GM13976 (cell line): ENCODE measurements at regions not wholly inside any gene's neighbourhood (a gene's known extent, or its start where the extent isn't known, plus 50 kb on each side); places are given as distances from the start of the nearest gene placed in this dataset.

Experiments
- DNase-seq: peaks from one replicate; pipeline ENCODE4 v3.0.0; 2012; ENCODE audit warnings: low spot score
- CTCF ChIP-seq: IDR thresholded peaks from 2 replicates; pipeline ENCODE4 v1.5.1; 2012; ENCODE audit warnings: borderline replicate concordance, mild to moderate bottlenecking; ENCODE audit not compliant: insufficient read depth; ENCODE audit errors: extremely low read depth, missing control alignments, control extremely low read depth
- in situ Hi-C: fragments of 300-500 bp; cut with MboI; formaldehyde crosslinking; loops from one replicate; pipeline ENCODE4 v1.12.0; 2022; ENCODE audit warnings: low sequenced_read_pairs, mixed read lengths, inconsistent platforms; ENCODE audit not compliant: unreplicated experiment

DNA sequence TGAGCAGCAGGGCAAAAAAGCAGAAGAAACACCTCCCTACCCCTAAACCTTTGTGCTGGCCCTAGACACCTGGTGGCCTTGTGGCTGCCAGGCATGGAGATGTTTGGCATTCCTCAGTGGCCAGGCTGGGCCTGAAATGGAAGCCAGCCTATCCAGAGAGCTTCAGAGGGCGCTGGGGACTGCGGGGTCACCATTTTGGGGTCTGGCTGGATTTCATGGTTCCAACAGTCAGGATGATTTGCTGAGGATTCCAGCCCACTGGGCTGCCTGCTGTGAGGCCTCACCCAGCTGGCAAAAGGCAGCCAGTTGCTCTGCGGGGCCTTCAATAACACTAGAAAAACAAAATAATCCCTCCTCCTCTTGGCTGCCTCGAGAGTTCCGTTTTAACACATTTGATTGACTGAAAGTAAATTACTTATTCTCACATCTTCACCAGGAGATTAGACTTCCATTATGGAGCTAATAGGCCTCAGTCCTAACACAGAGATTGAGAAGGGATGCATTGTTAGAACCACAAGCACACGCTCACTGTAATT, 154.1 kb downstream of the EN1 start:
- TF ChIP-seq CTCF = no peak
- in situ Hi-C loops = no loop called here
- no peak for DNase-seq

GRCh38 chr2:118689874-118690273, 157.6 kb downstream of the EN1 start:
- TF ChIP-seq CTCF = no peak
- DNase-seq = no peak
- in situ Hi-C loops = no loop called here

DNA sequence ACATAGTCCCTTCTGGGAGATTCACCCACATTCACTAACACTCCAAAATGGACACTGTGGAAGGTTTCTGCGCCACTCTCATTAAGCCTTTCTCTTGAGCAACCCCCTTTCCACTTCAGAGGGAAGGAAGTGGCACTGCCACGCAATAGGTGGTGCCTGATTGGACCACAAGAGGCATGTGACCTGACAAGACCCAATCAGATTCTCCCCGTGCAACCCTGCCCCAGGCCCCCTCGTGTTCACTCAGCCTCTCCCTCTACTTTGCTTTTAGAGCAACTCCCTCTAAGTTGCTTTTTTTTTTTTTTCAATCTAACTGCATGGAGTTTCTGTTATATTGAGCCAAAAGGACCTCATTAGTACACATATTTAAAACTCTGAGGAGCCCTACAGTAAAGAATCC, 158.0 kb downstream of the EN1 start:
- no peak for TF ChIP-seq CTCF
- in situ Hi-C loops = no loop called here
- DNase-seq = no peak

GRCh38 chr2:118689033-118689432, 158.4 kb downstream of the EN1 start:
- DNase-seq = no peak
- TF ChIP-seq CTCF = no peak
- in situ Hi-C loops = no loop called here

DNA sequence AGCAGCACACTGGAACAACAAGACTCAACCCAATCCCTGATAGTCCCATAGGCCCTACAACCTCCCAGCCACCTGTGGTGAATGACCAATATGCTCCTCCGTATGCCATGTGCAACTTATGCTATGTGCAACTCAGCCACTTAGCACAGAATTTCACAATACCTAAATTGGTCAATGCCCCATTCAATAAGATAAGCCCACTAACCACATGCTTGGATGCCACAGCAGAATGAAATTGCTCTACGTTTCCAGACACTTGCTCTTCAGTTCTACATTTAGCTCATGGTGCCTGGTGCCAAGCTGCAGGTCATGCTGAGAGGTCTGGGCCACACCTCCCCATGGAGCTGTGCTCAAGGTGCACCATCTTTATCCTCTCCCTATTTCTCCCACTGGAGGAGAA, 159.8 kb downstream of the EN1 start:
- in situ Hi-C loops = no loop called here
- no peak for TF ChIP-seq CTCF
- no peak for DNase-seq

DNA sequence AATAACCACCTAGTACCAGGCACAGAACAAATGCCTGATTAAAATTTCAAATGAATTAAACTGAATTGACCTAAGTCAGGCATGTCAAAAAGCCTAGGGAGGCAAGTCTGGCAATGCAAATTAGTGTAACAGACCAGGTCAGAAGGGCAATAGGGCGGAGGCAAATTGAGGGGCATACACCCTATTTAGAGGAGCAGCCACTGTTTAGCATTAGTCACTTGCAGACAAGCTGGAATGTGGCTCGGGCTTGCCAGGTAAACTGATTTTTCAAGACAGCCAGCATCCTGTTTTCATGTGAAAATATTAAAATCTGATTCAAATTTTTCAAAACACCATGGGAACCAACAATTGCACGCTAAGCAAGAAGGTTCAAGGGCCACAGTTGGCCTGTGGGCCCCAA, 160.3 kb downstream of the EN1 start:
- DNase-seq = no peak
- TF ChIP-seq CTCF = no peak
- in situ Hi-C loops = no loop called here

GRCh38 chr2:118686346-118686745, 161.1 kb downstream of the EN1 start:
- DNase-seq = no peak
- in situ Hi-C loops = no loop called here
- TF ChIP-seq CTCF = no peak
